H9 (cell line): ENCODE measurements at regions not wholly inside any gene's neighbourhood (a gene's known extent, or its start where the extent isn't known, plus 50 kb on each side); places are given as distances from the start of the nearest gene placed in this dataset.

Experiments
- DNase-seq: peaks from one replicate; pipeline ENCODE4 v3.0.0-alpha.2; 2017
- H2AFZ ChIP-seq: one replicate; pipeline ENCODE4 v1.6.1; 2013; ENCODE audit warnings: mild to moderate bottlenecking, low read length, control low read depth, moderate library complexity
- H2AK5ac ChIP-seq: 2 replicates; pipeline ENCODE4 v1.6.1; 2013; ENCODE audit warnings: low read length, control low read depth, mixed read lengths; ENCODE audit not compliant: insufficient read length
- H2BK120ac ChIP-seq: one replicate; pipeline ENCODE4 v1.6.1; 2013; ENCODE audit warnings: low read depth, mild to moderate bottlenecking, low read length, control low read depth, inconsistent platforms; ENCODE audit not compliant: poor library complexity, severe bottlenecking
- H2BK12ac ChIP-seq: 2 replicates; pipeline ENCODE4 v1.6.1; 2013; ENCODE audit warnings: low read length, control low read depth, mixed read lengths, low read depth; ENCODE audit not compliant: insufficient read length
- H2BK15ac ChIP-seq: 2 replicates; pipeline ENCODE4 v1.6.1; 2013; ENCODE audit warnings: low read depth, low read length, control low read depth
- H2BK20ac ChIP-seq: one replicate; pipeline ENCODE4 v1.6.1; 2013; ENCODE audit warnings: low read depth, mild to moderate bottlenecking, low read length, control low read depth, inconsistent platforms; ENCODE audit not compliant: poor library complexity, severe bottlenecking
- H2BK5ac ChIP-seq: 2 replicates; pipeline ENCODE4 v1.6.1; 2013; ENCODE audit warnings: low read length, control low read depth, mixed read lengths; ENCODE audit not compliant: insufficient read length
- H3K14ac ChIP-seq: 2 replicates; pipeline ENCODE4 v1.6.1; 2013; ENCODE audit warnings: low read length, control low read depth; ENCODE audit not compliant: insufficient read depth
- H3K18ac ChIP-seq: 2 replicates; pipeline ENCODE4 v1.6.1; 2013; ENCODE audit warnings: low read depth, mild to moderate bottlenecking, mixed read lengths, low read length, control low read depth; ENCODE audit not compliant: insufficient read length
- H3K23ac ChIP-seq: 2 replicates; pipeline ENCODE4 v1.6.1; 2013; ENCODE audit warnings: low read length, control low read depth, mixed read lengths, low read depth; ENCODE audit not compliant: insufficient read length
- H3K23me2 ChIP-seq: 2 replicates; pipeline ENCODE4 v1.6.1; 2013; ENCODE audit warnings: low read depth, mild to moderate bottlenecking, mixed read lengths, low read length, control low read depth; ENCODE audit not compliant: insufficient read length, poor library complexity, severe bottlenecking
- H3K27ac ChIP-seq: 2 replicates; pipeline ENCODE4 v1.5.1; 2013; ENCODE audit warnings: low read length, control low read depth, mixed read lengths, low read depth; ENCODE audit not compliant: insufficient read length
- H3K27me3 ChIP-seq: 2 replicates; pipeline ENCODE4 v1.6.1; 2013; ENCODE audit warnings: low read length, control low read depth, inconsistent platforms; ENCODE audit not compliant: insufficient read depth
- H3K4ac ChIP-seq: 2 replicates; pipeline ENCODE4 v1.6.1; 2013; ENCODE audit warnings: low read depth, mild to moderate bottlenecking, control low read depth, inconsistent platforms, low read length, moderate library complexity
- H3K4me1 ChIP-seq: 2 replicates; pipeline ENCODE4 v1.6.1; 2013; ENCODE audit warnings: low read length, control low read depth, inconsistent platforms; ENCODE audit not compliant: insufficient read depth
- H3K4me2 ChIP-seq: 2 replicates; pipeline ENCODE4 v1.6.1; 2013; ENCODE audit warnings: low read length, control low read depth, mixed read lengths; ENCODE audit not compliant: insufficient read length, insufficient read depth
- H3K56ac ChIP-seq: 2 replicates; pipeline ENCODE4 v1.6.1; 2013; ENCODE audit warnings: low read depth, mild to moderate bottlenecking, mixed read lengths, low read length, control low read depth; ENCODE audit not compliant: insufficient read length
- H3K79me1 ChIP-seq: 2 replicates; pipeline ENCODE4 v1.6.1; 2013; ENCODE audit warnings: low read depth, mild to moderate bottlenecking, moderate library complexity, low read length, control low read depth, inconsistent platforms; ENCODE audit not compliant: insufficient read depth, poor library complexity, severe bottlenecking
- H3K79me2 ChIP-seq: 2 replicates; pipeline ENCODE4 v1.6.1; 2013; ENCODE audit warnings: low read length, control low read depth, inconsistent platforms; ENCODE audit not compliant: insufficient read depth
- H3K9ac ChIP-seq: 2 replicates; pipeline ENCODE4 v1.6.1; 2013; ENCODE audit warnings: low read length, control low read depth, mixed read lengths; ENCODE audit not compliant: insufficient read length; ENCODE audit errors: extremely low read depth
- H3K9me3 ChIP-seq: one replicate; pipeline ENCODE4 v1.6.1; 2013; ENCODE audit warnings: low read depth, low read length, inconsistent platforms; ENCODE audit not compliant: control insufficient read depth
- H3T11ph ChIP-seq: one replicate; pipeline ENCODE4 v1.6.1; 2013; ENCODE audit warnings: mild to moderate bottlenecking, low read length, control low read depth, inconsistent platforms
- H4K20me1 ChIP-seq: one replicate; pipeline ENCODE4 v1.6.1; 2013; ENCODE audit not compliant: control insufficient read depth, insufficient read length, insufficient read depth
- H4K5ac ChIP-seq: 2 replicates; pipeline ENCODE4 v1.6.1; 2013; ENCODE audit warnings: low read depth, mild to moderate bottlenecking, mixed read lengths, low read length, control low read depth; ENCODE audit not compliant: insufficient read length
- H4K8ac ChIP-seq: replicated peaks from 2 replicates; pipeline ENCODE4 v1.6.1; 2013; ENCODE audit warnings: low read length, control low read depth, mixed read lengths, low read depth; ENCODE audit not compliant: insufficient read length
- H4K91ac ChIP-seq: 2 replicates; pipeline ENCODE4 v1.6.1; 2013; ENCODE audit warnings: low read depth, mild to moderate bottlenecking, moderate library complexity, mixed read lengths, low read length, control low read depth; ENCODE audit not compliant: insufficient read length
- H3K27ac Mint-ChIP-seq, 3 experiments: 2 replicates in 2 of 3; 3 replicates in 1 of 3; pipeline ENCODE4 v1.8.0; 2020 to 2021; ENCODE audit warnings: mixed read lengths in 3 of 3, mild to moderate bottlenecking in 1 of 3, moderate library complexity in 1 of 3
- H3K27me3 Mint-ChIP-seq: 2 replicates; pipeline ENCODE4 v1.8.0; 2021; ENCODE audit warnings: low read depth, mild to moderate bottlenecking, moderate library complexity, mixed read lengths
- H3K36me3 Mint-ChIP-seq, 3 experiments: 2 replicates in 2 of 3; 3 replicates in 1 of 3; pipeline ENCODE4 v1.8.0; 2020 to 2021; ENCODE audit warnings: low read depth in 3 of 3, mixed read lengths in 3 of 3; ENCODE audit not compliant: insufficient read depth in 1 of 3
- H3K4me1 Mint-ChIP-seq, 2 experiments: 2 replicates each; pipeline ENCODE4 v1.8.0; 2020; ENCODE audit warnings: mixed read lengths in 2 of 2
- H3K4me3 Mint-ChIP-seq, 2 experiments: 2 replicates in 1 of 2; 3 replicates in 1 of 2; pipeline ENCODE4 v1.8.0; 2020 to 2021; ENCODE audit warnings: mild to moderate bottlenecking in 2 of 2, mixed read lengths in 2 of 2, moderate library complexity in 1 of 2
- H3K9me3 Mint-ChIP-seq, 2 experiments: 2 replicates in 1 of 2; 3 replicates in 1 of 2; pipeline ENCODE4 v1.8.0; 2020; ENCODE audit warnings: mild to moderate bottlenecking in 2 of 2, mixed read lengths in 2 of 2, moderate library complexity in 1 of 2
- WGBS: extraction: QIAGEN DNeasy Blood & Tissue Kit; methylation state at CpG from one replicate; pipeline ENCODE4 v1.1.7; 2013; ENCODE audit warnings: missing lambda C conversion rate, low lambda C conversion rate, mixed read lengths; ENCODE audit not compliant: insufficient read length; ENCODE audit errors: extremely low coverage; 5-methylcytosine and 5-hydroxymethylcytosine counted together
- TF ChIP-seq, protein P1 (sequence below): fragments of 200-600 bp; sonication (generic); conservative IDR thresholded peaks from 3 replicates; pipeline ENCODE4 v1.8.0; 2021; ENCODE audit warnings: antibody characterized with exemption, mild to moderate bottlenecking

DNA sequence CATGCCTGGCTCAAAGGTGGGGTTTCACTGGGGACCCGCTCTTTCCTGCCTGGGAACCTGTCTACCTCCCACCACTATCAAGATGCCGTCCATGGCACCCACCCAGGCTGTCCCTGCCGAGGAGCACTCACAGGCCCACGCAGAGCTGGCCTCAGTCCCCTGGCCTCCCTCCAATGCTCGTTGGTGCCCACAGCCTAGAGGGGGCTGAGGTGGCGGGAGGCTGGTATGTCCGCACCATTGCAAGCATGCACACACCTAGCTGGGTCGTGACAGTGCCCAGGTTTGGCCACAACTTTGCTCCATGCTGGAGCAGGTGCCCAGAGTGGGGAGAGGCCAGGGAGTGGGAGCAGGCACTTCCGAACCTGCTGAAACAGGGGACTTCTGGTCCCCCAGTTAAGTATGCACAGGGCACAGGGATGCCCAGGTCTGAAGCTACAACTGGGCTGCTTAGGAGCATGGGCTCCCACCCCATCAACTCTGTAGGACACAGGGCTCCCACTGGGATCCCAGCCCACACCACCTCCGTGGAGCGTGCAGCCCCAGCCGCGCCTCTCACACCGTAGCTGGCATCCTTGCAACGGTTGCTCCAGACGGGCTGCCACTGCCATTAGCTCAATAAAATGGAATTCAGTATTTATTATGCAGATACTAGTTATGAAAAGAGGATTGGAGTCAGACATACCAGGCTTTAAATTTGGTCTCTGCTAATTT lies 1376.1 kb upstream of the TENM3 start:
- no CpG with 5 or more reads among the region's 16 CpGs for WGBS
- no peak overlapping the region for H2BK15ac ChIP-seq
- peaks cover 0 to 11% (median 6%) of the 10 kb centered on the region in 3 experiments; a peak in 5 of 7 replicates for H3K36me3 Mint-ChIP-seq

More for the DNA sequence above, 1376.1 kb upstream of the TENM3 start:
- H3K4me1 Mint-ChIP-seq: peaks cover 4 to 7% of the 10 kb centered on the region in 2 experiments; a peak in 2 of 4 replicates
- Histone ChIP-seq H4K5ac (no peak overlapping the region), H3K79me1 (no peaks in the 10 kb centered on the region), H3K9me3 (no peaks in the 10 kb centered on the region), H3K27ac (no peak overlapping the region), H4K91ac (no peak overlapping the region), H3K9ac (no peak overlapping the region), H2BK12ac (no peak overlapping the region), H2AK5ac (no peak overlapping the region), H3K4me1 (no peaks in the 10 kb centered on the region), H2BK120ac (no peak overlapping the region), H3K14ac (no peak overlapping the region), H3K4me2 (no peak overlapping the region), H3K18ac (no peak overlapping the region), H2AFZ (no peak overlapping the region), H2BK5ac (no peak overlapping the region), H3K23ac (no peak overlapping the region), H3K23me2 (no peaks in the 10 kb centered on the region), H3K4ac (no peak overlapping the region), H3K79me2 (no peaks in the 10 kb centered on the region), H2BK20ac (no peak overlapping the region), H3K56ac (no peak overlapping the region), H4K20me1 (no peaks in the 10 kb centered on the region), H3T11ph (no peak overlapping the region), H4K8ac (no peak overlapping the region), H3K27me3 (no peaks in the 10 kb centered on the region)
- TF ChIP-seq, protein P1, sequence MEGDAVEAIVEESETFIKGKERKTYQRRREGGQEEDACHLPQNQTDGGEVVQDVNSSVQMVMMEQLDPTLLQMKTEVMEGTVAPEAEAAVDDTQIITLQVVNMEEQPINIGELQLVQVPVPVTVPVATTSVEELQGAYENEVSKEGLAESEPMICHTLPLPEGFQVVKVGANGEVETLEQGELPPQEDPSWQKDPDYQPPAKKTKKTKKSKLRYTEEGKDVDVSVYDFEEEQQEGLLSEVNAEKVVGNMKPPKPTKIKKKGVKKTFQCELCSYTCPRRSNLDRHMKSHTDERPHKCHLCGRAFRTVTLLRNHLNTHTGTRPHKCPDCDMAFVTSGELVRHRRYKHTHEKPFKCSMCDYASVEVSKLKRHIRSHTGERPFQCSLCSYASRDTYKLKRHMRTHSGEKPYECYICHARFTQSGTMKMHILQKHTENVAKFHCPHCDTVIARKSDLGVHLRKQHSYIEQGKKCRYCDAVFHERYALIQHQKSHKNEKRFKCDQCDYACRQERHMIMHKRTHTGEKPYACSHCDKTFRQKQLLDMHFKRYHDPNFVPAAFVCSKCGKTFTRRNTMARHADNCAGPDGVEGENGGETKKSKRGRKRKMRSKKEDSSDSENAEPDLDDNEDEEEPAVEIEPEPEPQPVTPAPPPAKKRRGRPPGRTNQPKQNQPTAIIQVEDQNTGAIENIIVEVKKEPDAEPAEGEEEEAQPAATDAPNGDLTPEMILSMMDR: no peak
- no peak overlapping the region for H3K27ac Mint-ChIP-seq
- no peaks in the 10 kb centered on the region for H3K27me3 Mint-ChIP-seq
- DNase-seq: no peak
- no peak overlapping the region for H3K4me3 Mint-ChIP-seq
- peaks cover 5% of the 10 kb centered on the region in 2 experiments; a peak in 3 of 5 replicates for H3K9me3 Mint-ChIP-seq
